ENCODE measurements at regions not wholly inside any gene's neighbourhood (a gene's known extent, or its start where the extent isn't known, plus 50 kb on each side); places are given as distances from the start of the nearest gene placed in this dataset.
A peak's percentile ranks its signal among the peaks of the same experiment; 100 is the strongest.

- TF ChIP-seq AFF4 (CRISPR knock-in tag; IDR thresholded peaks at IDR 0.05; ENCODE audit: borderline replicate concordance): no peak
- no peak for TF ChIP-seq ATF6 (CRISPR knock-in tag; IDR thresholded peaks at IDR 0.05)
- TF ChIP-seq SOX15 (CRISPR knock-in tag; IDR thresholded peaks at IDR 0.05): no peak
Observed at GRCh38 chr6:170091639-170092579, 199.0 kb downstream of the DLL1 start (continued).

- no peaks in the 10 kb centered on the region for H3K4me1 Mint-ChIP-seq
- H3K27ac Mint-ChIP-seq: no peak overlapping the region
- POLR2A ChIA-PET: no interaction called here
- H3K4me3 Mint-ChIP-seq: no peak overlapping the region
- H3K27me3 Mint-ChIP-seq (ENCODE audit: low read depth): no peaks in the 10 kb centered on the region
- no peak for TF ChIP-seq USF2 (CRISPR knock-in tag; IDR thresholded peaks at IDR 0.05)
- TF ChIP-seq SMAD4 (CRISPR knock-in tag; IDR thresholded peaks at IDR 0.05): no peak
- TF ChIP-seq PRRX2 (CRISPR knock-in tag; IDR thresholded peaks at IDR 0.05): no peak
- no peak for TF ChIP-seq E2F5 (CRISPR knock-in tag; IDR thresholded peaks at IDR 0.05)
- TF ChIP-seq RELA (CRISPR knock-in tag; IDR thresholded peaks at IDR 0.05; ENCODE audit: borderline replicate concordance): no peak
- TF ChIP-seq TP53 (CRISPR knock-in tag; IDR thresholded peaks at IDR 0.05): no peak
- no peak for TF ChIP-seq EMX1 (CRISPR knock-in tag; IDR thresholded peaks at IDR 0.05)
- no peak for TF ChIP-seq FOXP1 (CRISPR knock-in tag; IDR thresholded peaks at IDR 0.05; ENCODE audit: borderline replicate concordance)
- TF ChIP-seq KAT7 (CRISPR knock-in tag; IDR thresholded peaks at IDR 0.05; ENCODE audit: borderline replicate concordance): no peak
- TF ChIP-seq PREB (CRISPR knock-in tag; IDR thresholded peaks at IDR 0.05; ENCODE audit: borderline replicate concordance): no peak
- TF ChIP-seq ATF2 (CRISPR knock-in tag; IDR thresholded peaks at IDR 0.05; ENCODE audit: borderline replicate concordance, low read depth): no peak
- no peak for TF ChIP-seq ZNF121 (CRISPR knock-in tag; IDR thresholded peaks at IDR 0.05)
- no peak for TF ChIP-seq ZNF512 (CRISPR knock-in tag; IDR thresholded peaks at IDR 0.05; ENCODE audit: borderline replicate concordance)
- TF ChIP-seq HMGXB4 (CRISPR knock-in tag; IDR thresholded peaks at IDR 0.05): no peak
- no peak for TF ChIP-seq ZBTB21 (CRISPR knock-in tag; IDR thresholded peaks at IDR 0.05; ENCODE audit: borderline replicate concordance)
- ATAC-seq: no peak
- CTCF ChIA-PET: no interaction called here
- no peaks in the 10 kb centered on the region for H3K36me3 Mint-ChIP-seq
- peak; percentile 2 for DNase-seq (ENCODE audit: low spot score)
- no peaks in the 10 kb centered on the region for H3K9me3 Mint-ChIP-seq
Observed at GRCh38 chr6:170091000-170091638, 199.8 kb downstream of the DLL1 start.

Data from WTC11 (cell line).